Skin of body (tissue), 1 donor: ENCODE measurements at regions not wholly inside any gene's neighbourhood (a gene's known extent, or its start where the extent isn't known, plus 50 kb on each side); places are given as distances from the start of the nearest gene placed in this dataset.

Source experiments
- DNase-seq: peaks from one replicate; lab custom pipeline; 2025; lab: John Stamatoyannopoulos, UW

DNA sequence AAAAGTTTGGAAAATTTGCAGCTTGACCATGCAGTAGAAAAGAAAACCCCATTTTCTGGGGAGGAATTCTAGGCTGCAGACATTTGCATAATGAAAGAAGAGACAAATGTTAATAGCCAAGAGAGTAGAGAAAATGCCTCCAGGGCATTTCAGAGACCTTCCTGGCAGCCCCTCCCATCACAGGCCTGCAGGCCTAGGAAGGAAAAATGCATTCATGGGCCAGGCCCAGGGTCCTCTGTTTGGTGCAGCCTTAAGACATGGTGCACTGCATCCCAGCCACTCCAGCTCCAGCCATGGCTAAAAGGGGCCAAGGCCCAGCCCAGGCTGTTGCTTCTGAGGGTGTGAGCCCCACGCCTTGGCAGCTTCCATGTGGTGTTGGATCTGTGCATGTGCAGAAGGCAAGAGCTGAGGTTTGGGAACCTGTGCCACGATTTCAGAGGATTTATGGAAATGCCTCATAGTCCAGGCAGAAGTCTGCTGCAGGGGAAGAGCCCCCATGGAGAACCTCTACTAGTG is 75.0 kb upstream of the OR13F1 start:
- DNase-seq = no peak

- no peak for DNase-seq
These were observed 69.0 kb upstream of the OR13F1 start for GRCh38 chr9:104435059-104435458.

DNA sequence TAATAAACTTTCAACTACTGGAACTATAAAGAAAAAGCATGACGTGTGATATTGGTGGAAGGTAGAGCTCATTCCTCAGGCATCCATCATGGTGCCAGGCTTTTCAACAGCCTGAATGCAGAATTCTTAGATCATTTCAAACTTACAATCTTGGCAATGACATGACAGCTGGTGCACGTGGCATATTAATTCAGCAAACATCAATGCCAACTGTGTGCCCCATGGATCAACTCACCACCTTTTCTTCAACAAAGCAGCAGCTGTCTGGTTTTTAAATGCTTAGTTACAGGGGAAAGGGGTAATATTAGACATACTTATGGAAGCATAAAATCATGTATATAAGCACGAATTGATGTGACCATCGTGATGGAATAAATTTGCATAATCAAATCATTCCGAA is 56.0 kb upstream of the OR13F1 start:
- no peak for DNase-seq
